H9 (cell line): ENCODE measurements at regions not wholly inside any gene's neighbourhood (a gene's known extent, or its start where the extent isn't known, plus 50 kb on each side); places are given as distances from the start of the nearest gene placed in this dataset.

Source experiments
- DNase-seq: peaks from one replicate; pipeline ENCODE4 v3.0.0-alpha.2; 2017
- H2AFZ ChIP-seq: one replicate; pipeline ENCODE4 v1.6.1; 2013; ENCODE audit warnings: mild to moderate bottlenecking, low read length, control low read depth, moderate library complexity
- H2AK5ac ChIP-seq: 2 replicates; pipeline ENCODE4 v1.6.1; 2013; ENCODE audit warnings: low read length, control low read depth, mixed read lengths; ENCODE audit not compliant: insufficient read length
- H2BK120ac ChIP-seq: one replicate; pipeline ENCODE4 v1.6.1; 2013; ENCODE audit warnings: low read depth, mild to moderate bottlenecking, low read length, control low read depth, inconsistent platforms; ENCODE audit not compliant: poor library complexity, severe bottlenecking
- H2BK12ac ChIP-seq: 2 replicates; pipeline ENCODE4 v1.6.1; 2013; ENCODE audit warnings: low read length, control low read depth, mixed read lengths, low read depth; ENCODE audit not compliant: insufficient read length
- H2BK15ac ChIP-seq: 2 replicates; pipeline ENCODE4 v1.6.1; 2013; ENCODE audit warnings: low read depth, low read length, control low read depth
- H2BK20ac ChIP-seq: one replicate; pipeline ENCODE4 v1.6.1; 2013; ENCODE audit warnings: low read depth, mild to moderate bottlenecking, low read length, control low read depth, inconsistent platforms; ENCODE audit not compliant: poor library complexity, severe bottlenecking
- H2BK5ac ChIP-seq: 2 replicates; pipeline ENCODE4 v1.6.1; 2013; ENCODE audit warnings: low read length, control low read depth, mixed read lengths; ENCODE audit not compliant: insufficient read length
- H3K14ac ChIP-seq: 2 replicates; pipeline ENCODE4 v1.6.1; 2013; ENCODE audit warnings: low read length, control low read depth; ENCODE audit not compliant: insufficient read depth
- H3K18ac ChIP-seq: 2 replicates; pipeline ENCODE4 v1.6.1; 2013; ENCODE audit warnings: low read depth, mild to moderate bottlenecking, mixed read lengths, low read length, control low read depth; ENCODE audit not compliant: insufficient read length
- H3K23ac ChIP-seq: 2 replicates; pipeline ENCODE4 v1.6.1; 2013; ENCODE audit warnings: low read length, control low read depth, mixed read lengths, low read depth; ENCODE audit not compliant: insufficient read length
- H3K23me2 ChIP-seq: 2 replicates; pipeline ENCODE4 v1.6.1; 2013; ENCODE audit warnings: low read depth, mild to moderate bottlenecking, mixed read lengths, low read length, control low read depth; ENCODE audit not compliant: insufficient read length, poor library complexity, severe bottlenecking
- H3K27ac ChIP-seq: 2 replicates; pipeline ENCODE4 v1.5.1; 2013; ENCODE audit warnings: low read length, control low read depth, mixed read lengths, low read depth; ENCODE audit not compliant: insufficient read length
- H3K27me3 ChIP-seq: 2 replicates; pipeline ENCODE4 v1.6.1; 2013; ENCODE audit warnings: low read length, control low read depth, inconsistent platforms; ENCODE audit not compliant: insufficient read depth
- H3K4ac ChIP-seq: 2 replicates; pipeline ENCODE4 v1.6.1; 2013; ENCODE audit warnings: low read depth, mild to moderate bottlenecking, control low read depth, inconsistent platforms, low read length, moderate library complexity
- H3K4me1 ChIP-seq: 2 replicates; pipeline ENCODE4 v1.6.1; 2013; ENCODE audit warnings: low read length, control low read depth, inconsistent platforms; ENCODE audit not compliant: insufficient read depth
- H3K4me2 ChIP-seq: 2 replicates; pipeline ENCODE4 v1.6.1; 2013; ENCODE audit warnings: low read length, control low read depth, mixed read lengths; ENCODE audit not compliant: insufficient read length, insufficient read depth
- H3K56ac ChIP-seq: 2 replicates; pipeline ENCODE4 v1.6.1; 2013; ENCODE audit warnings: low read depth, mild to moderate bottlenecking, mixed read lengths, low read length, control low read depth; ENCODE audit not compliant: insufficient read length
- H3K79me1 ChIP-seq: 2 replicates; pipeline ENCODE4 v1.6.1; 2013; ENCODE audit warnings: low read depth, mild to moderate bottlenecking, moderate library complexity, low read length, control low read depth, inconsistent platforms; ENCODE audit not compliant: insufficient read depth, poor library complexity, severe bottlenecking
- H3K79me2 ChIP-seq: 2 replicates; pipeline ENCODE4 v1.6.1; 2013; ENCODE audit warnings: low read length, control low read depth, inconsistent platforms; ENCODE audit not compliant: insufficient read depth
- H3K9ac ChIP-seq: 2 replicates; pipeline ENCODE4 v1.6.1; 2013; ENCODE audit warnings: low read length, control low read depth, mixed read lengths; ENCODE audit not compliant: insufficient read length; ENCODE audit errors: extremely low read depth
- H3K9me3 ChIP-seq: one replicate; pipeline ENCODE4 v1.6.1; 2013; ENCODE audit warnings: low read depth, low read length, inconsistent platforms; ENCODE audit not compliant: control insufficient read depth
- H3T11ph ChIP-seq: one replicate; pipeline ENCODE4 v1.6.1; 2013; ENCODE audit warnings: mild to moderate bottlenecking, low read length, control low read depth, inconsistent platforms
- H4K20me1 ChIP-seq: one replicate; pipeline ENCODE4 v1.6.1; 2013; ENCODE audit not compliant: control insufficient read depth, insufficient read length, insufficient read depth
- H4K5ac ChIP-seq: 2 replicates; pipeline ENCODE4 v1.6.1; 2013; ENCODE audit warnings: low read depth, mild to moderate bottlenecking, mixed read lengths, low read length, control low read depth; ENCODE audit not compliant: insufficient read length
- H4K8ac ChIP-seq: replicated peaks from 2 replicates; pipeline ENCODE4 v1.6.1; 2013; ENCODE audit warnings: low read length, control low read depth, mixed read lengths, low read depth; ENCODE audit not compliant: insufficient read length
- H4K91ac ChIP-seq: 2 replicates; pipeline ENCODE4 v1.6.1; 2013; ENCODE audit warnings: low read depth, mild to moderate bottlenecking, moderate library complexity, mixed read lengths, low read length, control low read depth; ENCODE audit not compliant: insufficient read length
- H3K27ac Mint-ChIP-seq, 3 experiments: 2 replicates in 2 of 3; 3 replicates in 1 of 3; pipeline ENCODE4 v1.8.0; 2020 to 2021; ENCODE audit warnings: mixed read lengths in 3 of 3, mild to moderate bottlenecking in 1 of 3, moderate library complexity in 1 of 3
- H3K27me3 Mint-ChIP-seq: 2 replicates; pipeline ENCODE4 v1.8.0; 2021; ENCODE audit warnings: low read depth, mild to moderate bottlenecking, moderate library complexity, mixed read lengths
- H3K36me3 Mint-ChIP-seq, 3 experiments: 2 replicates in 2 of 3; 3 replicates in 1 of 3; pipeline ENCODE4 v1.8.0; 2020 to 2021; ENCODE audit warnings: low read depth in 3 of 3, mixed read lengths in 3 of 3; ENCODE audit not compliant: insufficient read depth in 1 of 3
- H3K4me1 Mint-ChIP-seq, 2 experiments: 2 replicates each; pipeline ENCODE4 v1.8.0; 2020; ENCODE audit warnings: mixed read lengths in 2 of 2
- H3K4me3 Mint-ChIP-seq, 2 experiments: 2 replicates in 1 of 2; 3 replicates in 1 of 2; pipeline ENCODE4 v1.8.0; 2020 to 2021; ENCODE audit warnings: mild to moderate bottlenecking in 2 of 2, mixed read lengths in 2 of 2, moderate library complexity in 1 of 2
- H3K9me3 Mint-ChIP-seq, 2 experiments: 2 replicates in 1 of 2; 3 replicates in 1 of 2; pipeline ENCODE4 v1.8.0; 2020; ENCODE audit warnings: mild to moderate bottlenecking in 2 of 2, mixed read lengths in 2 of 2, moderate library complexity in 1 of 2
- CTCF ChIP-seq: fragments of 200-600 bp; sonication (generic); conservative IDR thresholded peaks from 3 replicates; pipeline ENCODE4 v1.8.0; 2021; ENCODE audit warnings: antibody characterized with exemption, mild to moderate bottlenecking
- WGBS: extraction: QIAGEN DNeasy Blood & Tissue Kit; methylation state at CpG from one replicate; pipeline ENCODE4 v1.1.7; 2013; ENCODE audit warnings: missing lambda C conversion rate, low lambda C conversion rate, mixed read lengths; ENCODE audit not compliant: insufficient read length; ENCODE audit errors: extremely low coverage; 5-methylcytosine and 5-hydroxymethylcytosine counted together

GRCh38 chr14:97446087-97446486 is 648.9 kb downstream of the VRK1 start:
- Mint-ChIP-seq H3K27ac (no peak overlapping the region), H3K9me3 (no peaks in the 10 kb centered on the region), H3K27me3 (no peaks in the 10 kb centered on the region), H3K36me3 (no peaks in the 10 kb centered on the region; a peak in 1 of 7 replicates), H3K4me3 (no peak overlapping the region), H3K4me1 (peaks cover 5 to 10% of the 10 kb centered on the region in 2 experiments; a peak in 3 of 4 replicates)
- Histone ChIP-seq H3K18ac (no peak overlapping the region), H3K79me2 (no peaks in the 10 kb centered on the region), H3K4me2 (no peak overlapping the region), H2BK12ac (no peak overlapping the region), H3K27me3 (no peaks in the 10 kb centered on the region), H3K14ac (no peak overlapping the region), H4K91ac (no peak overlapping the region), H3K27ac (no peak overlapping the region), H3K79me1 (no peaks in the 10 kb centered on the region), H3K4me1 (no peaks in the 10 kb centered on the region), H2AFZ (no peak overlapping the region), H3K9ac (no peak overlapping the region), H3K23ac (no peak overlapping the region), H4K20me1 (no peaks in the 10 kb centered on the region), H3K4ac (no peak overlapping the region), H2AK5ac (no peak overlapping the region), H2BK20ac (no peak overlapping the region), H3K23me2 (no peaks in the 10 kb centered on the region), H4K5ac (no peak overlapping the region), H3T11ph (no peak overlapping the region), H4K8ac (no peak overlapping the region), H2BK120ac (no peak overlapping the region), H3K56ac (no peak overlapping the region), H3K9me3 (no peaks in the 10 kb centered on the region), H2BK15ac (no peak overlapping the region), H2BK5ac (no peak overlapping the region)
- WGBS = no CpG with 5 or more reads among the region's 4 CpGs
- peak; percentile 36; the same call in 2 of the 3 replicates for TF ChIP-seq CTCF
- no peak for DNase-seq
